Esophagus squamous epithelium (tissue), 5 donors: ENCODE measurements at regions not wholly inside any gene's neighbourhood (a gene's known extent, or its start where the extent isn't known, plus 50 kb on each side); places are given as distances from the start of the nearest gene placed in this dataset.

ENCODE experiments used
- DNase-seq: peaks from one replicate; lab custom pipeline; 2025; lab: John Stamatoyannopoulos, UW
- H3K27ac ChIP-seq, 4 donors: fragments of 200-600 bp; sonication (generic); one replicate each; pipeline ENCODE4 v1.5.1; 2016 to 2019; ENCODE audit warnings: mild to moderate bottlenecking in 1 of 4
- H3K27me3 ChIP-seq, 4 donors: fragments of 200-600 bp; sonication (generic); 1 replicate in 3 of 4; 2 replicates in 1 of 4; pipeline versions ENCODE4 v1.5.1 to v1.6.0; 2017 to 2021; ENCODE audit warnings: antibody characterized with exemption in 1 of 4
- H3K36me3 ChIP-seq, 3 donors: fragments of 200-600 bp; sonication (generic); one replicate each; pipeline ENCODE4 v1.5.1; 2016 to 2019
- H3K4me1 ChIP-seq, 3 donors: fragments of 200-600 bp; sonication (generic); one replicate each; pipeline ENCODE4 v1.5.1; 2017 to 2019
- H3K4me3 ChIP-seq, 4 donors: fragments of 200-600 bp; sonication (generic); 1 replicate in 3 of 4; 2 replicates in 1 of 4; pipeline ENCODE4 v1.5.1; 2016 to 2019; ENCODE audit warnings: mild to moderate bottlenecking in 2 of 4, moderate library complexity in 1 of 4
- H3K9me3 ChIP-seq, 3 donors: fragments of 200-600 bp; sonication (generic); one replicate each; pipeline ENCODE4 v1.5.1; 2016 to 2019
- POLR2A ChIP-seq, 4 donors: fragments of 450-650 bp; IDR thresholded peaks; one replicate each; pipeline ENCODE4 v1.6.1; 2017; ENCODE audit warnings: antibody characterized with exemption in 4 of 4, mild to moderate bottlenecking in 4 of 4, moderate library complexity in 3 of 4
- WGBS, 2 donors: methylation state at CpG; one replicate each; pipeline ENCODE4 v1.1.5; 2018; 5-methylcytosine and 5-hydroxymethylcytosine counted together
- intact Hi-C: fragments of 100-400 bp; cut with DNase I; formaldehyde crosslinking; loops from one replicate; pipeline ENCODE4 v1.15.0; 2022
- TF ChIP-seq, protein P1 (sequence below), 6 experiments: fragments of 450-650 bp in 4 of 6; fragments of 200-600 bp in 2 of 6; sonication (generic) in 2 of 6; IDR thresholded peaks; one replicate each; pipeline ENCODE4 v1.5.1; 2016 to 2019; ENCODE audit warnings: antibody characterized with exemption in 6 of 6, mild to moderate bottlenecking in 4 of 6, moderate library complexity in 4 of 6
- donor health status: DM: yes; HTN: yes; CAD: no.

DNA sequence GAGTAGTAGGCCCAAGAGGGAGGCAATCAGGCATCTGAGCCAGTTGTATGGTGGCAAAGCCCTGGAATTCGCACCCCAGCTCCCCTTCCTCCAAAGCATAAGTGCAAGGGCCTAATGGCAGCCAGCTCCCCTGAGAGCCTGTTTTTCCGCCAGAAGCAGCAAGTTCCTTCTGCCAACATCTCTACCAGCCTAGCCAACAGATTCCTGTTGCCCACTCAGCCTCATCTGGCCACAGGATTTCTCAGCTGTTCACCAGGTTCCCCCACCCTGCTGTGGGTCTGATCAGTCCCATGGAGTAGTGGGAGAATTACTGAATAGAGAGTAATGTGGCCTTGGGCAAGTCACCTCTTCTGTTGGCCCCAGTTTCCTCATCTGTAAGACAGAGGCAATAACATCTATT, 186.2 kb upstream of the PDE1C start:
- no peak for DNase-seq
- H3K9me3 ChIP-seq: no peaks in the 10 kb centered on the region
- no peaks in the 10 kb centered on the region for H3K36me3 ChIP-seq
- no peak overlapping the region for H3K27ac ChIP-seq
- no peaks in the 10 kb centered on the region for H3K27me3 ChIP-seq
- WGBS, 2 donors: 92% methylated on average over 2 of the region's 2 CpGs
- no peak overlapping the region for H3K4me3 ChIP-seq
- TF ChIP-seq, protein P1, sequence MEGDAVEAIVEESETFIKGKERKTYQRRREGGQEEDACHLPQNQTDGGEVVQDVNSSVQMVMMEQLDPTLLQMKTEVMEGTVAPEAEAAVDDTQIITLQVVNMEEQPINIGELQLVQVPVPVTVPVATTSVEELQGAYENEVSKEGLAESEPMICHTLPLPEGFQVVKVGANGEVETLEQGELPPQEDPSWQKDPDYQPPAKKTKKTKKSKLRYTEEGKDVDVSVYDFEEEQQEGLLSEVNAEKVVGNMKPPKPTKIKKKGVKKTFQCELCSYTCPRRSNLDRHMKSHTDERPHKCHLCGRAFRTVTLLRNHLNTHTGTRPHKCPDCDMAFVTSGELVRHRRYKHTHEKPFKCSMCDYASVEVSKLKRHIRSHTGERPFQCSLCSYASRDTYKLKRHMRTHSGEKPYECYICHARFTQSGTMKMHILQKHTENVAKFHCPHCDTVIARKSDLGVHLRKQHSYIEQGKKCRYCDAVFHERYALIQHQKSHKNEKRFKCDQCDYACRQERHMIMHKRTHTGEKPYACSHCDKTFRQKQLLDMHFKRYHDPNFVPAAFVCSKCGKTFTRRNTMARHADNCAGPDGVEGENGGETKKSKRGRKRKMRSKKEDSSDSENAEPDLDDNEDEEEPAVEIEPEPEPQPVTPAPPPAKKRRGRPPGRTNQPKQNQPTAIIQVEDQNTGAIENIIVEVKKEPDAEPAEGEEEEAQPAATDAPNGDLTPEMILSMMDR (IDR thresholded peaks at IDR 0.05): no peak
- TF ChIP-seq POLR2A (IDR thresholded peaks at IDR 0.05): no peak
- no peaks in the 10 kb centered on the region for H3K4me1 ChIP-seq
- intact Hi-C loops: no loop called here

DNA sequence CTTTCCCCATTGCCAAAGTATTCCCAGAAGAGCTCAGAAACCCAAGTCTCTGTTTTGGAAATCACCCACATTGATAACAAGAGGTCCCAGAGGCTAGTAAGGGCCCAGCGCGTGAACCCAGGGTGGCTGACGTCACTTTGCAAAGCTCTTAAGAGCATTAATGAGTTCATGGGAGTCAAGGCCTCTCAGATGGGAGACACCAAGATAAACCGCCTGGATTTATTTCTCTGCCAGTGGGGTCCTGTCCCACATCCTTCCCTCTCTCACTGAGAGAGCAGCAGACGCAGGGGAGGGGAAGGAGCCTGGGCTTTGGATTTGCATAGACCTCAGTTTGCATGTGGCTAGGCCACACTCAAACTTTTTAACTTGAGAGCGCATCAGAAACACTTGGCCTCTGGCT, 184.8 kb upstream of the PDE1C start:
- no peak for DNase-seq
- TF ChIP-seq, protein P1 (IDR thresholded peaks at IDR 0.05): no peak
- Histone ChIP-seq H3K4me1 (no peaks in the 10 kb centered on the region), H3K27me3 (no peaks in the 10 kb centered on the region), H3K4me3 (no peak overlapping the region), H3K36me3 (no peaks in the 10 kb centered on the region), H3K27ac (no peak overlapping the region), H3K9me3 (no peaks in the 10 kb centered on the region)
- intact Hi-C loops: no loop called here
- 71 to 79% methylated on average over 3 to 6 of the region's 6 CpGs for WGBS, 2 donors

DNA sequence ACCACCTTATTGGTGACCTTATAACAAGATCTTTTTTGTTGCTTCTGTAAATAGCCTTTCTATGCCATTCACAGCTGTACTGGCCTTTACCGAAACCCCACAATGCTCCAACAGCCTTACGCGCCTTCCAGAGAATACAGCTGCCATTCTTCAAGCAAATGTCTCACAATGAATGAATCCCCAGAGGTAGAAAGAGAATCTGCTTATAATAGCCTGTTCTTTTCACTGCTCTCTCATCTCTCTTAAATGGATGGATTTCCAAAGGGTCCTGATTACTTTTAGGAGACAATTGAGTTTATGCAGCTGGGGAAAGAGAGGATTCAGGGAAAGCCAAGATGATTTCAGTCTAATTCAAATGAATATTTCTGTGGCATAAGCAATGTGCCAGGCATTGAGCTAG, 183.1 kb upstream of the PDE1C start:
- Histone ChIP-seq H3K36me3 (no peaks in the 10 kb centered on the region), H3K4me3 (no peak overlapping the region), H3K27ac (no peak overlapping the region), H3K27me3 (no peaks in the 10 kb centered on the region), H3K9me3 (no peaks in the 10 kb centered on the region), H3K4me1 (no peaks in the 10 kb centered on the region)
- no peak for DNase-seq
- intact Hi-C loops: no loop called here
- WGBS, 2 donors: 73 to 83% methylated on average over 3 of the region's 3 CpGs
- TF ChIP-seq, protein P1 (IDR thresholded peaks at IDR 0.05): no peak
- no peak for TF ChIP-seq POLR2A (IDR thresholded peaks at IDR 0.05)

DNA sequence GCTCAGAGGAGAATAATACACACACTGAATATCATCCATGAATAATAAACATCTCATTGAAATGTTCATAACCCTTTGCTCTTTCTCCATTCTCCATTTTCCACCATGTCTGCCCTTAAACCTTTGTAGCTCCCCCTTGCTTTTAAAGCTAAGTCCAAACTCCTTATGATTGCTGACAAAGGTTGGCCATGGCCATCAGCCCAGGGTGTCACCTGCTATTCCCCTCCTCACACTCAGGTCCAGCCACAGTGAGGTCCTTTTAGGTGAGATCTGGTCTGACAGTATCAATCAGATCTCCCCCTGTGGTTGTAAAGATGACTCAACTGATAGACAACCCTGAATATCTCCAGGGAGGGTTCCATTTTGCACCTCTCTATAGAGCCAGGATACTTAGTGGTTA, 181.5 kb upstream of the PDE1C start:
- intact Hi-C loops: no loop called here
- no peak overlapping the region for H3K27ac ChIP-seq
- TF ChIP-seq POLR2A (IDR thresholded peaks at IDR 0.05): no peak
- TF ChIP-seq, protein P1 (IDR thresholded peaks at IDR 0.05): no peak
- H3K4me1 ChIP-seq: no peaks in the 10 kb centered on the region
- H3K9me3 ChIP-seq: no peaks in the 10 kb centered on the region
- no peaks in the 10 kb centered on the region for H3K27me3 ChIP-seq
- H3K36me3 ChIP-seq: no peaks in the 10 kb centered on the region
- H3K4me3 ChIP-seq: no peak overlapping the region
- DNase-seq: no peak

DNA sequence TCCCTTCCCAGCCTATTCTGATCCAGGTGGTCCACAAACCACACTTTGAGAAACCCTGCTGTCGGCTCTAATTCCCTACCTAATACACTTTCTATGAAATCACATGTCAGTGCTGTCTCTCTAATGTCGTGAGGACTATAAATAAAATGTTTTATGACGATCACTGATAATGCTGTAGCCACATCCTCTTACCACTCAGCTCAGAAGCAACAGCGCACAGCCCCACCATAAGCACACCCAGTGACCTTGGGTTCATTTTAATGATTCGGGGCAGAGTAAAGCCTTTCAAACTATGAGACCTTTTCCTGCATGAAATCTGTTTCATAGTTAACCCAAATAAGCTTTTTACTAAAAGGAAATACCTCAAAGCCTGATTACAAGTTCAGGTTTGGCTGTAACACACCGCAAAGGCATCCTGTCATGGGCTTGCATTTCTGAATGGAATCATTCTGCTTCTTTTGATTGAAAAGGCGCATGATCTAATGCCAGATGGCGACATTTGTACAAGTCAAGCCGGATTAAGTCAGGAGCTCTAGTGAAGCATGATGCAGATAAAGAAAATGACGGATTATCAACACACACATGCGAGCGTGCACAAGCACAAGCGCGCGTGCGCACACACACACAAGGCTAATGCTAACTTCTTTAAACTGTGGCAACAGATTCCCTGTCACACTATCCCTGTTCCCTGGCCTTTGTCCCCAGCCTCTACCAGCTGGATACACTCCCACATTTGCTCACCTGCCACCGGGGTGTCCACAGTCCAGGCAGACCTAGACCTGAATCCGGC, 180.5 kb upstream of the PDE1C start:
- Histone ChIP-seq H3K27ac (no peak overlapping the region), H3K4me3 (no peak overlapping the region), H3K36me3 (no peaks in the 10 kb centered on the region), H3K27me3 (no peaks in the 10 kb centered on the region), H3K4me1 (no peaks in the 10 kb centered on the region), H3K9me3 (no peaks in the 10 kb centered on the region)
- intact Hi-C loops: no loop called here
- TF ChIP-seq POLR2A (IDR thresholded peaks at IDR 0.05): no peak
- TF ChIP-seq, protein P1 (IDR thresholded peaks at IDR 0.05): no peak
- DNase-seq: no peak
- 46 to 56% methylated on average over 18 of the region's 18 CpGs for WGBS, 2 donors
